ENCODE measurements at regions not wholly inside any gene's neighbourhood (a gene's known extent, or its start where the extent isn't known, plus 50 kb on each side); places are given as distances from the start of the nearest gene placed in this dataset.
"Not testable (repeated sequence)": the region's sequence is repeated elsewhere in the genome, so short reads cannot be mapped to it uniquely, and the experiment has no call there.

GRCh38 chr16:26510924-26511323, 555.8 kb upstream of the C16orf82 start:
- DNase-seq, result no peak

GRCh38 chr16:26511463-26511862, 555.3 kb upstream of the C16orf82 start:
- DNase-seq, result no peak

- no peak for DNase-seq
Observed at GRCh38 chr16:26521626-26522025, 545.1 kb upstream of the C16orf82 start.

DNA sequence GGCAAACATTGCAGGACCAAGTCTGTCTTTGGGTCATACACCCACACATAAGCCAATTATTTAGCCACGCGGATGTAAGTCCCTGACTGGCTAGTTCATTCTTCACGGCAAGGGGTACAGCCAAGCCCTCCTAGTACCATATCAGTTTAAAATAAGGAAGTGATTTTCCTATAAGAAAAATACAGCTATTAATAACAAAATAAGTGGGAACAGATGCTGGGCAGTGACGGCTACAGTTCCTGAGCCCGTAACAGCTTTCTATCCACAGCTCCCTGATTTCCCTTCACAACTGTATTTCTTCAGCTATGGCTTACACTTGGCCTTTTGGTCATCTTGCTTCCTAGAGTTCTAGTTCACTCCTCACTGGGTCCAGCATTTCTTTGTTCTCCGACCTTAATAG, 542.4 kb upstream of the C16orf82 start:
- DNase-seq, result no peak

- DNase-seq, result no peak
Observed at GRCh38 chr16:26524846-26525245, 541.9 kb upstream of the C16orf82 start.

- no peak for DNase-seq
Observed at GRCh38 chr16:26525856-26526255, 540.9 kb upstream of the C16orf82 start.

GRCh38 chr16:26526633-26527032, 540.1 kb upstream of the C16orf82 start:
- DNase-seq, result no peak

GRCh38 chr16:26530584-26531289, 536.0 kb upstream of the C16orf82 start:
- DNase-seq, result no peak

DNA sequence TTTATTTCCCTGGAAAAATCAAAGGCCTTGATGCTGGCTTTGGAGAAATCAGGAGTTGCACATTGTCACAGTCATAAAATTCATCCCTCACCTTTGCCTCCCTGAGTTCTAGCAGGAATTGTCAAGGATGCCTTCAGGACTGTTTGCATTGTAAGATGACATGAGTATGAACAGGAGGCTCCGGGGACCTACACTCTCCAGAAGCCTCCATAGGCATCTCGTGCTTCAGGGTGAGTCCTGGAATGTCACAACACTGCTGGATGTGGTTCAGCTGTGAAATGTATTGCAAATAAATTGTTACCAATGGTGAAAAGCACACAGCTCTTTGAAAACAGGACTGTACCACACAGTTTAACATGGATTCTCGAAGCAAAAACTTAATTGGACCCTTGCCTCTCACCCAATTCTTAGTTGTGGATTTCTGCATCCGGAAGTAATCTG, 535.4 kb upstream of the C16orf82 start:
- DNase-seq, result no peak

DNA sequence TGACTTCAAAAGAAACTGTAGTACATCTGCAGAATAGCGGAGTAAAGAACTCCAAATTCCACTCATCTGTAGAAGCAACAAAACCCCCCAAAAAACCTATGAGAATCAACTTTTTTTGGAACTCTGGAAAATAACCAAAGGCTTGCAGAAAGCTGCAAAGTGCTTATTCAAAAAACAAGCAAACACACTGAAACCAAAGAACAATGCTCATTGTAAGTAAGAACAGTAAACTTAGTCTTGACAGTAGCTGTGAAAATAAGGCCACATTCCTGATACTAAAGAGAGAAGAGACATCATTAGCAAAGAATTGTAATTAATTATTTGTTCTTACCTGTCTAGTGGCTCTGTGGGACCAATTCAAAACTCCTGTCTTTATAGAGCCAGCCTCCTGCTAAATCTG, 534.3 kb upstream of the C16orf82 start:
- DNase-seq, result no peak

- DNase-seq, result no peak
Observed at GRCh38 chr16:26542198-26542597, 524.5 kb upstream of the C16orf82 start.

- no peak for DNase-seq
Observed at GRCh38 chr16:26546573-26546972, 520.2 kb upstream of the C16orf82 start.

DNA sequence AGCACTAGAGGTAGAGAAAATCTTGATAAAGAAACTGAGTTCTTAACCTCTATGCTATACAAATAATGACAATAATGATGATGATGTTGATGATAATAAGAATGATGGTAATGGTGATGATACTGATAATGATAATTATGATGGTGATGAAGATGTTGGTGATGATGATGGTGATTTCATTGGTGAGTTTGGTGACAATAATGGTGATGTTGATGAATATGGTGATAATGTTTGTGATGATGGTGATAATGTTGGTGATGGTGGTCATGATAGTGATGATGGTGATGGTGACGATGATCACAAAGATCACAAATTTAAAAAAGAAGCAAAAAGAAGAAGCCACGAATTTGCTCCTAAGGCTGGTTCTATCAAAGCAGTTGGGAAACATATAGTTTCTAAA, 519.0 kb upstream of the C16orf82 start:
- no peak for DNase-seq

DNA sequence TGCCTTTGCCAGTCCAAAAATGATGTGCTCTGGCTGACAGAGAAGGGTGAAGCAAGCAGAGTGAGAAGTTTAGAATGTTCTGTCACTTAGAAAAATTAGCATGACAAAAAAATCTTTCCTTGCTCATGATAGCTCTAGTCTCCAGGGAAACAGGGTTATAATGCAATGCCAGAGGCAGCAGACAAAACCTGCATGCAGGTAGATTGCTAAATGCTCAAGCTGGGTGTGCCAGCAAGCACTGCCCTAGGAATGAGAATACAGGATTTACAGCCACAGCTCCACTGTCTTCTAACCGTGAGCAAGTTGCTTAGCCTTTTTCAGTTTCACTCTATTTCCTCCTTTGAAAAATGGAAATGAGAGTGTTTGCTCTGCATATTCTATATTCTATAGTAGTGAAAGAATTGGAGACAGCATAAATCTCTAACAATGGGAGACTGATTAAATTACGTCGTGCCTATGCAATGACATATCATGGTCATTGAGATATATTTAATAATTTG, 516.6 kb upstream of the C16orf82 start:
- no peak for DNase-seq

DNA sequence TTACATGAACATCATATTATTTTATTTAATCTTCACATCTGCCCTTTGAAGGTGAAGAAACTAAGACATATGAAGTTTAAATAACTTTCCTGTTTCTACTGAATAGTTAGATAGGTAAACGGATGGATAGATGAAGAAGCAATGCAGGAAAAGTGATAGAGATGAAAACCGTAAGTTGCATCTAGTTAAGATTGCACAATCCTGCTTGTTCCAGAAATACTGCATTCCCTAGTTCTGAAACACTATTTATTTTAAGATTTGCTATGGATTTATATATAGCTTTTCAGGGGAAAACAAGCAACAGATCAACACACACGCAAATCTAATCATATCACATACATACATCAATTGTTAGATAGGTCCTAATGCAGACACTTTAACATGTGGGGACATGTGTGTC, 512.7 kb upstream of the C16orf82 start:
- no peak for DNase-seq

DNA sequence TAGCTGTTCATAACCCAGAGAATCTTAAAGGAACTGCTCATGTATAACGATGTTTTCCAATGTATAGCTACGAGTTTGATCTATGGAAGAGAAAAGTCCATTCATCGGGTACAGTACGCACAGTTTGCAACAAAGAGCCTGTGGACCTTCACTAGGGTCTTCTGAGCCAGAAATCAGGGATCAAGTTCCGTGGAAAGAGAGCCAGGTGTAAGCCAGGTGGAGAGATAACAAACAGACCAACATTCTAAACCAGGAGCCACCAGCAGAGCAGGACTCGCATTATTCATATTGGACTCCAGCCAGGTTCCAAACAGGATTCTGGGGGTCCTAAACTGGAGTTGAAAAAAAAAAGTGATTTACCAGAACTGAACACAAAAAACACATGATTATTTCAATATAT, 505.4 kb upstream of the C16orf82 start:
- DNase-seq, result no peak

DNA sequence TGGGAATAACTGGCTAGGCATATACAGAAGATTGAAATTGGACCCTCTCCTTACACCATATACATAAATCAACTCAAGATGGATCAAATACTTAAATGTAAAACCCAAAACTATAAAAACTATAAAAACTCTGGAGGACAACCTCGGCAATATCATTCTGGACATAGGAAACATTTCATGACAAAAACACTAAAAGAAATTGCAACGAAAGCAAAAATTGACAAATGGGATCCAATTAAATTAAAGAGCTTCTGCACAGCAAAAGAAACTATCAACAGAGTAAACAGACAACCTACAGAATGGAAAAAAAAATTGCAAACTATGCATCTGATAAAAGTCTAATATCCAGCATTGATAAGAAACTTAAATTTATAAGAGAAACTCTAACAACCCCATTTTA, 503.7 kb upstream of the C16orf82 start:
- DNase-seq, result no peak

- no peak for DNase-seq
Observed at GRCh38 chr16:26567356-26567755, 499.4 kb upstream of the C16orf82 start.

DNA sequence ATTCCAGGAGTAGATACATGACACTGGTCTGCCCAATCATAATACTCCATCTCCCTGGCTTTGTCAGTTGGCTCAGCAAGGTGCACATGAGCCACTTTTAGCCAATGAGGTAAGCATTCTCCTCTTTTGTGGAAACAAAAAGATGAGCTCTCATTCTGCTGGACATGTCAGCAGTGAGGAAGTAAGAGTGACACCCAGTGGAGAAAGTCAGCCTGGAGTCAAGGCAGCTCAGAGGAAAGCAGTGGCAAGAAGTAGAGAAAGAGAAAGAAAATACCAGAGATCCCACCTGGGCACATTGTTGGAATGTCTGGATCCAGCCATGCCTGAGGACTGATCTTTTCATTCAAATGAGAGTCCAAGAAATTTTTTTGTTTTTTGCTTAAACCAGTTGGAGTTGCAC, 496.9 kb upstream of the C16orf82 start:
- DNase-seq, result peak; percentile 11

DNA sequence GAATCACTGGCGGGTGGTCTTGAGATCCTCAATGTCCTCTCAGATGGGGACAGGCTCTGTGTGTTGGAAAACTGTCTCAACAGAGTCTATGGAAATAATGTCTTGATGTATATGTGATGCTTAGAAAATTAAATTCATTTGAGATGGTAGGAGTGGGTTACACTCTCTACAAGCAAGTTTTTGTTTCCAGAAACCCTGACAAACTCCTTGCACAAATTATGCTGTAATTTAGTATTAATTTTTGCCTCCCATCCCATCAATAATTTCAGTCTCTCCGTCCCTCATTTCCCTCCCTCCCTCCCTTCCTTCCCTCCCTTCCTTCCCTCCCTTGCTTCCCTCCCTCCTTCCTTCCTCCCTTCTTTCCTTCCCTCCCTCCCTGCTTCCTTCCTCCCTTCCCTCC, 488.0 kb upstream of the C16orf82 start:
- no peak for DNase-seq

DNA sequence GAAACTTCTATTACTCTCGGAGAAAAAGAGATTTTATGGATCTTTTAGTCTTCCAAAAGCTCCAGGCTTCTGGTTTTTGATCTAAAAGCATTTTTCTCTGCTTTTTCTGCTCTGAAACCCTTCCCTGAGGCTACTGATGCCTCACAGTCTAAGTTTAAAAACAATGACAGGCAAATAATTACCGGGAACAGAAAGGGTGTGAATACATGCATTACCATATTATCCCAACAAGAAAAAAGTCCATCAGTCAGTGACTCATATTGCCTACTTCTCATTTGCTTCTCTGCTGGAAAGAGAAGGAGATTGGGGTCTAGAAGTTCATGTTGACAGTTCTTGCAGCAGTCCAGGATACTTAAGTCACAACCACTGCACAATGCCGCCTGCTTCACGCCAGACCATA, 482.9 kb upstream of the C16orf82 start:
- no peak for DNase-seq

GRCh38 chr16:26593700-26594099, 473.0 kb upstream of the C16orf82 start:
- DNase-seq, result no peak

GRCh38 chr16:26594666-26595065, 472.1 kb upstream of the C16orf82 start:
- no peak for DNase-seq

GRCh38 chr16:26595199-26595598, 471.5 kb upstream of the C16orf82 start:
- DNase-seq, result no peak

- DNase-seq, result not testable (repeated sequence)
Observed at GRCh38 chr16:26596033-26596432, 470.7 kb upstream of the C16orf82 start.
